Right ventricle myocardium inferior (tissue), 1 donor: ENCODE measurements at regions not wholly inside any gene's neighbourhood (a gene's known extent, or its start where the extent isn't known, plus 50 kb on each side); places are given as distances from the start of the nearest gene placed in this dataset.
"Not testable (repeated sequence)": the region's sequence is repeated elsewhere in the genome, so short reads cannot be mapped to it uniquely, and the experiment has no call there.

Source experiments
- ATAC-seq: fragments of 200-7000 bp; cut with Tn5 transposase; one replicate; pipeline ENCODE4 v1.9.1; 2020; ENCODE audit warnings: mild to moderate bottlenecking, moderate library complexity
- DNase-seq: peaks from one replicate; pipeline ENCODE4 v3.0.0; 2021; ENCODE audit errors: missing footprints
- intact Hi-C: fragments of 100-400 bp; cut with DNase I; formaldehyde crosslinking; loops from one replicate; pipeline ENCODE4 v1.11.0; 2022
- donor health status: DM: no; HTN: yes; CAD: no; lungs with severe emphysema.

DNA sequence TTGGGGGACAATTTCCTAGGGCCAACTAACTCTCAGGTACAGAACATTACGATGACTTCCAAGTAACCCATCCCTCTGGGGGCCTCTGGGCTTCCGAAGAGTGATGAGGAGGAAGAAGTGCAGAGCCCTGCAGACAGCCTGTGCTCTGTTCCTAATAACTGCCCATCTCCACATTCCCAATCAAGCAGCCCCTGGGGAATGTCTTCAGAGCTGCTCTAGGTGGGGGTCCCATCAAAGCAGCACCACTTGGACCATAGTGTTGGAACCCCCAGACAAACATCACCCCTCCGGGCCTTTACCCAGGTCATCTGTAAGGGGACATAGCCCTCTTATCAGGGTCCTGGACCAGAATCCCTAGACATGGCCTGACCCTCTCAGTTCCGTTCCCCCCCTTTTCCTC is 357.3 kb downstream of the NPHP4 start:
- ATAC-seq (no peak), DNase-seq (no peak)
- intact Hi-C loops: loop anchor here (5.0 kb wide), 1 partner anchor 112 kb away; no protein-coding TSS in a partner anchor

GRCh38 chr1:5632814-5633213 is 359.4 kb downstream of the NPHP4 start:
- no peak for DNase-seq
- intact Hi-C loops: no loop called here
- ATAC-seq: no peak

DNA sequence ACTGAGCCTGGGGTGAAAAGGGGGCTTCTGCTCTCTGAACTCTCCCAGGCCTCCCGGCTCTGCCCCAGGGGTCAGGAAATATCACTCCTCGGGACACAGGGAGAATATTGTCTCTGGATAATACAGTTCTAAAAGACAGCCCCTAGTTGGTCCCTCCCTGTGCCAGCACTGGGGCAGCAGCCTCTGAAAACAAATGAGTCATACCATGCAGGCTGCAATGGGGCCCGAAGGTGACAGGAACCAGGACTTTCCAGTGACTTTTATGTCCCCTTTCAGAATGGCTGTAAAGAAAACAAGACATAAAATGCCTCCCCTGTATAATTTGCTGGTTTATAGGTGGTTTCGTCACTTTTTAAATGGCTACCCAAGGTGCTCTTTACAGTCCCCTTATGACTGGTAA is 360.0 kb downstream of the NPHP4 start:
- ATAC-seq: no peak
- intact Hi-C loops: no loop called here
- no peak for DNase-seq

GRCh38 chr1:5628416-5628815 is 363.8 kb downstream of the NPHP4 start:
- no peak for DNase-seq
- intact Hi-C loops: no loop called here
- ATAC-seq: no peak

DNA sequence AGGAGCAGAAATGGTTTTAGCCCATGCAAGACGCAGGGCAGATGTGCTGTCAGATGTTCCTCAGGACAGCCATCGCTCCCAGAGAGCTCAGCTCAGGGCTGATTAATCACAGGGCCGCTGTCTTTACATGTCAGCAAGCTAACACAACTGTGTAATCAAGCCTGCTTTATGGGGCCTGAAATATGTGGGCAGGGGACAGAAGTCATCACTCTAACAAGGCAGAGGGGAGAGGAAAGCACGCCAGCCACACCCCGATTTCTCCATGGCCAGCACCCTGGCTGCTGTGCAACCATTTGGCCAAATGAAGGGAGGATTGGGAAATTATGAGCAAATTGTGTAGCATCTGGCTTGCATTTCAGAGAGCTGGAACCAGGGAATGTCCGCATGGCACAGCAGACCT is 368.8 kb downstream of the NPHP4 start:
- intact Hi-C loops: no loop called here
- DNase-seq (no peak), ATAC-seq (no peak)

DNA sequence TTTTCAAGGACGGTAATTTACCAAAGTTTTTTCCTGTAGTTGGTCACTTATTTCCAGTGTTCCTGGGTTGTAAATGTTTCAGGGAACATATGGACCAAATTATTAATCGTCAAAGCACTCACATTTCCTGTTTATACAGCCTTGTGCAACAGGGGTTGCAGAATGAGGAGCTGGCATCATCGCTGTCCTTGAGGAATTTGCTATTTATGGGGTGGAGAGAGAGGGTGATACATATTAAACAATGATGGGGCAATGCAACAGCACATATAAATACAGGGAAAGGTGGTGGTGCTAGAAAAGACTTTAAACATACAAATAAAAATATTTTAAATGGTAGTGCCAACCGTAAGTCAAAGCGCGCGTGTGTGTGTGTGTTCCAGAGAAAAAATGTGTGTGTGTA is 369.8 kb downstream of the NPHP4 start:
- intact Hi-C loops: no loop called here
- DNase-seq (no peak), ATAC-seq (no peak)

DNA sequence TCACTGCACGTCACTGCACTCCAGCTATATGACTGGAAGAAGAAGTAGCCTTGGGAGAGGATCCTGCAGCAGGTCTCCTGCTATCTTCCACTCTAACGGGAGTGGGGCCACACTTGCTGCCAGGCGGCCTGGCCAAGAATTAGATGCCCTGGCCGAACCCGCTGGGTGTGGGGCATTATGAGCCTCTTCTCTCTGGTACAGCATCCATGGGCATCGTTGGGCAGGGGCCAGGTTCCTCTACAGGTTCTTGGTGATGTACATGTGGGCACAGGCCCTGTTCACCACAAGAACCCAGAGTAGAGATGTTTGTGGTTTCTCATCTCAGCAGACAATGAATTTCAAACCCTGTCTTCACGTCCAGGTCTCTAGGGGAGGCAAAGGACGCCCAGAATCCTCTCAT is 370.5 kb downstream of the NPHP4 start:
- no peak for DNase-seq
- no peak for ATAC-seq
- intact Hi-C loops: no loop called here

DNA sequence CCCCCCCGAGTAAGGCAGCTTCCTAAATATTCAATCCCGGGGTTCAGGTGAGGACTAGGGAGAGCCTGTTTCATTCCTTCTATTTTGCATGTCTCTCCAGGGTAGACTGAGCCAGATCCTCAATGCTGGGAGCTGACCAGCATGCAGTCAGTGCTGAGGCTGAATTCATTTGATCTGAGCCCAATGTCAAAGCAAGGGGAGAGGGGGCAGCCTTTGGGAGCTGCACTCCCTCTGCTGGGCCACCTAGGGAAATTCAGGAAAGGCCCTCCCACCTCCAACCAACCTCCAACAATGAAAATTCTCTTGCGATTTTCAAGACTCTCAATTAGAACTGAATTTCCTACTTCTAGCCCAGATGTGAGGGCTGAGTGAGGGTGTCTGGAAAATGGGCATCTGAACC is 371.2 kb downstream of the NPHP4 start:
- no peak for DNase-seq
- no peak for ATAC-seq
- intact Hi-C loops: no loop called here

GRCh38 chr1:5620418-5620817 is 371.8 kb downstream of the NPHP4 start:
- intact Hi-C loops: no loop called here
- ATAC-seq: no peak
- no peak for DNase-seq

GRCh38 chr1:5619469-5619868 is 372.8 kb downstream of the NPHP4 start:
- DNase-seq: no peak
- intact Hi-C loops: no loop called here
- ATAC-seq: no peak

DNA sequence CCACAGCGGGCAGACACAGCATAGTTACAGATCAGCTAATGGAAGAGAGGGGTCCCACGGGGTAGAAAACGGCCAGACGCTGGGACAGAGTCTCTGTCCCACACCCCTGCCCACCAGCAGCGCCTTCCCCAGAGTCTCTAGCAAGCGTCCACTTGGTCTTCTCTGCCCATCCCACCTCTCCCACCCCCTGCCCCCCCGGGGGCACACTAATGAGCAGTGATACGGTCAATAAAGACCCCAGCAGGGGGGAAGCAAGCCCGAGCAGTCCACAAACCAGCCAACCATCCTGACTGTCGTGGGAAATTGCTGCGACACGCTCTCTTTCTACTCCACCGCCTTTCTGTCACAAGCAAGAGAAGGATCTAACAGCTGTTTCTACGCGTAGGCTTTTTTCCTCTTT is 374.7 kb downstream of the NPHP4 start:
- ATAC-seq: no peak
- no peak for DNase-seq
- intact Hi-C loops: no loop called here

DNA sequence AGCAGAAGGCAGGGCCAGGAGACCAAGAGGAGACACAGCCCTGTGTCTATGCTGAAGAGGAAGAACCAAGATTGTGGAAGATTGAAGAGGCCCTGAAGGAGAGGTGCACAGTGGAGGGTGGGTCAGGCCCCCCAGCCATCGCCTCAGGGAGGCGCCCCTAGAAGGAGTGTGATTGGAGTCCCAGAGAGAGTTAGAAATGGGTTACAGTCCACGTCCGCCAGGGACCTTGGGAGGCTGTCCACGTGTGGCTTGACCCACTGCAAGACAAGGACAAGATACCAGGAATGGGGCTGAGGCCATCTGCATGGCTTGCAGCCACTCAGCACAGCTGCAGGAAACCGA is 375.1 kb downstream of the NPHP4 start:
- ATAC-seq (no peak), DNase-seq (no peak)
- intact Hi-C loops: no loop called here

GRCh38 chr1:5616366-5617178 is 375.7 kb downstream of the NPHP4 start:
- ATAC-seq: no peak
- DNase-seq: no peak

DNA sequence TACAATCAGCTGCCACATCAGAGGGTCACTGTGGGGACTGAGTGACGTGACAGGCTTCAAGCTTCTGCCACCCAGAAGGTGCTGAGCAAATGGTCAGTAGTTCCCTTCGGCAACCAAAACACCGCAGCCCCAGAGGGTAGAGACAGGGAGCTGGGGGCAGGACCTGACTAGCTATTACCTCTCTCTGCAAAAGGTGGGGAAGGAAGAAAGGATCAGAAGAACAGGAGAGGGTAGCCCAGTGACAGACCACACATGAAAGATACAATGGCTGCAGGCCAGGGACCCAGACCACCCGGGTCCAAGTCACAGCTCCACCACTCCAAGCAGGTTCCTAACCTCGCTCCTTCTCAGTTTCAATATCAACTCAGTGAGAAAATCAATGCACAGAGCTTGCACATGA is 377.1 kb downstream of the NPHP4 start:
- no peak for ATAC-seq
- DNase-seq: no peak
- intact Hi-C loops: no loop called here

More at GRCh38 chr1:5616366-5617178, 375.7 kb downstream of the NPHP4 start:
- intact Hi-C loops: no loop called here

DNA sequence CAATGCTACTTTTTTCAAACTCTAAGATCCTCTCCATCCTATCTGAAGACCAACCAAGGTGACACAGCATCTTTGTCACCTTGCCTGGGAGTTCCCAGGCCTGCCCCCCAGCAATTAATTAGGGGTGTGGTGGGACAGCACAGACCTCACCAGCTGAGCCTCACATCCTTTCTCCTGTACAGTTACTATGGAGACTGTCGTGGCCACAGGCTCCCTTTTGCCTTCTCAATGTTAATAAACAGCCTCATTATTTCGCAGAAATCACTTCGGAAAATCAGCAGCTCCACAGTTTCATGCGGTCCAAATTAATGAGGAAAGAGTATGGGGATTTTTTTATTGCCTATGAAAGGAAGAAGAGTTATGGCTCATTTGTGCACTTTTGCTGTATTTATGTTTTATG is 378.3 kb downstream of the NPHP4 start:
- ATAC-seq: no peak
- intact Hi-C loops: no loop called here
- DNase-seq: no peak

GRCh38 chr1:5611851-5612250 is 380.4 kb downstream of the NPHP4 start:
- intact Hi-C loops: no loop called here
- DNase-seq: no peak
- no peak for ATAC-seq

DNA sequence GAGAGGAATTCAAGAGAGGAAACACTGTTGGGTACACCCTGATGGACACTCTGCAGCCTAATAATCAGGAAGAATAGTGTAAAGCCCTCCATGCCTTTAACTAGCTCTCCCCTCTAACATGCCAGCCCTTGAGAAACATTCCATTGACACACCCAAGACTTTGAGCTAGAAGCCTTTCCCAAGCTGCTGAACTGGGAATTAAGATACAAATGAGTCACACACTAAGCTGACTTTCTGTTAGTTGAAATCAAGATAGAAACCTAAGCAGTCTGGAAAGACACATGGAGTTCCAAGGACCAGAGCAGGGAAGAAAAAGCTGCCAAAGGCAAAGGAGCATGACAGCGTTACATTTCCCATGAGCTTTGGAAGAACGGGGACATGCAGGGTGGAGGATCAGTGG is 380.8 kb downstream of the NPHP4 start:
- DNase-seq (no peak), ATAC-seq (no peak)
- intact Hi-C loops: no loop called here

- intact Hi-C loops: no loop called here
- ATAC-seq (no peak), DNase-seq (no peak)
These were observed 381.8 kb downstream of the NPHP4 start for GRCh38 chr1:5610432-5610831.

GRCh38 chr1:5603353-5604104 is 388.7 kb downstream of the NPHP4 start:
- ATAC-seq: no peak
- no peak for DNase-seq
- intact Hi-C loops: no loop called here

GRCh38 chr1:5602718-5603117 is 389.5 kb downstream of the NPHP4 start:
- DNase-seq, ATAC-seq, intact Hi-C loops: not testable (repeated sequence)
